ENCODE measurements at regions not wholly inside any gene's neighbourhood (a gene's known extent, or its start where the extent isn't known, plus 50 kb on each side); places are given as distances from the start of the nearest gene placed in this dataset.

DNA sequence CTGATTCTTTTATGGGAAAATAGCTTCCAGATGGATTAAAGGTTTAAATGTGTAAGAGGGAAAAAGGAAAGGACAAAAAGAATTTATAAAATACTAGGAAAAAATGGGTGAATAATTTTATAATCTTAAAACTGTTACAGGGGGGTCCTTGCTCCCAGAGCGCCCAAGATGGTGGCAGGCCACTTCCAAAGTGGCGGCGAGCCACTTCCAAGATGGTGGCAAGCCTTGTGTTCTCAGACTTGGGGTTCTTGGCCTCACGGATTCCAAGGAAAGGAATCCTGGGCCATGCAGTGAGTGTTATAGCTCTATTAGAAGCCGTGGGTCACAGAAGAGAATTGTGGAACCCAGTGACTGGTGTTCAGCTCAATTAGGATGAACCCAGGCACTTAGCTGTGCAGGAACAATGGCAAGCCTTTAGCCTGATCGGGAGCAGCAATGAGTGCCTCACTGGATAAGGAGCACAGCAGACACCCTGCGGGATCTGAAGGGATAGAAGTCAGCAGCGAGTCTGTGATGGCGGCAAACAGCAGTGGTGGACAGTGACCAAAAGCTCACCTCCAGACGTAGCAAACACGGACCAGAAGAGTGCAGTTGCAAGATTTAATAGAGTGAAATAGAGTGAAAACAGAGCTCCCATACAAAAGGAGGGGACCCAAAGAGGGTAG, 83.2 kb upstream of the SNCAIP start:
- H3K27ac ChIP-seq = no peak overlapping the region
- TF ChIP-seq, protein P1, sequence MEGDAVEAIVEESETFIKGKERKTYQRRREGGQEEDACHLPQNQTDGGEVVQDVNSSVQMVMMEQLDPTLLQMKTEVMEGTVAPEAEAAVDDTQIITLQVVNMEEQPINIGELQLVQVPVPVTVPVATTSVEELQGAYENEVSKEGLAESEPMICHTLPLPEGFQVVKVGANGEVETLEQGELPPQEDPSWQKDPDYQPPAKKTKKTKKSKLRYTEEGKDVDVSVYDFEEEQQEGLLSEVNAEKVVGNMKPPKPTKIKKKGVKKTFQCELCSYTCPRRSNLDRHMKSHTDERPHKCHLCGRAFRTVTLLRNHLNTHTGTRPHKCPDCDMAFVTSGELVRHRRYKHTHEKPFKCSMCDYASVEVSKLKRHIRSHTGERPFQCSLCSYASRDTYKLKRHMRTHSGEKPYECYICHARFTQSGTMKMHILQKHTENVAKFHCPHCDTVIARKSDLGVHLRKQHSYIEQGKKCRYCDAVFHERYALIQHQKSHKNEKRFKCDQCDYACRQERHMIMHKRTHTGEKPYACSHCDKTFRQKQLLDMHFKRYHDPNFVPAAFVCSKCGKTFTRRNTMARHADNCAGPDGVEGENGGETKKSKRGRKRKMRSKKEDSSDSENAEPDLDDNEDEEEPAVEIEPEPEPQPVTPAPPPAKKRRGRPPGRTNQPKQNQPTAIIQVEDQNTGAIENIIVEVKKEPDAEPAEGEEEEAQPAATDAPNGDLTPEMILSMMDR (conservative IDR thresholded peaks at IDR 0.05; ENCODE audit: low read depth) = no peak
- POLR2A ChIA-PET (ENCODE audit: low non-redundant PET) = no interaction called here
- CTCF ChIA-PET = no interaction called here
- no peak for DNase-seq (ENCODE audit: low spot score)

DNA sequence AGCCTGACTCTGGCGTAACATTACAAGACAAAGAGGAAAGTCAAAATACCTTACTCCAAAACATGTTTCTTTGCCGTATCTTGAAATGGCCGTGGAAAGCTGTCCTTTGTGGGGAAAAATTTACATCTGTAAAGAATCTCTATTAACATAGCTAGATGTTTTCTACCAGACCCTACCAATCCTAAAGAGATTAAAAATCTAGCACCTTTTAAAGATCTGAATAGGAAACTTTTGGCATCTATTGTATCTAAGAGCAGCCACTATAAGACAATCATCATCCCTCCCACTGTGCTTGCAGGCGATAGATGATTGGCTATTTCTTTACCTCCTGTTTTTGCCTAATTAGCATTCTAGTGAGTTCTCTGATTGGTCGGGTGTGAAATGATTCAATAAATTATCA, 82.5 kb upstream of the SNCAIP start:
- ChIA-PET CTCF (no interaction called here), POLR2A (ENCODE audit: low non-redundant PET) (no interaction called here)
- no peak for DNase-seq (ENCODE audit: low spot score)
- TF ChIP-seq, protein P1 (conservative IDR thresholded peaks at IDR 0.05; ENCODE audit: low read depth) = no peak
- no peak overlapping the region for H3K27ac ChIP-seq

DNA sequence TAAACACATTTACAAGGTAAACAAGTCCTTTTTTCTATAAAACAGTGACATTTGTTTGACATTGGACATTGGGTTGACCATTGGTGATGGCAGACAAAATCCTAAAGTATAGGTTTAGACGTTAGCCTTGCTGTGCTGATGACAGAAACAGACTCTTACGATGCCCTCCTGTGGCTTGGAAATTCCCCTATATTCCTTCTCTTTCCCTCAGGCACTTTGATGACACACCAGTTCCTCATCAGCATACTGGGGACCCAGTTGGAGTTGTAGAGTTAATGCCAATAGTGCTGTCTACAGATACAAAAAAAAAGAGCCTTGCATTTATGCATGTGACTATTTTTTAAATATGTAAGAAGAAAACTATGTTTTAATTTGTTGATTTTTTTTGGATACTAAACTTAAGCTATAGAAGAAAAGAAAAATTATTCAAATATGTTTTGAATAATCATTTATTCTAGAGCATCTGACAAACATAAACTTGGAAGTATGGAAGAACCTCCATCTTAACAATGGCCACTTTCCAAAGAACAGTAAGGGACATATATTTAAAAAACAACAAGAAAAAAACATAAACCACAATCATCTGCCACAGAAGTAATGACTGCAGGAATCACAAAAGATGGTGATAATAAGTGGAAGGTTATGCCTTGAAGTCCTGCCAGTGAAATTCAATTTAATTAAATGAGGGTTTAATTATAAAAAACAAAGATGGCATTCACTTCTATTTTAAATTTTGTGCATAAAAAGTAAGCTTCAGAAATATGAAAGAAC, 75.6 kb upstream of the SNCAIP start:
- no peak overlapping the region for H3K27ac ChIP-seq
- POLR2A ChIA-PET (ENCODE audit: low non-redundant PET) = no interaction called here
- CTCF ChIA-PET = interaction anchor here (0.6 to 0.8 kb wide), 3 partner anchors 32 to 41 kb away, joined by 3 to 4 read pairs (median 4); no protein-coding TSS in a partner anchor
- DNase-seq (ENCODE audit: low spot score) = peak; percentile 38
- TF ChIP-seq, protein P1 (conservative IDR thresholded peaks at IDR 0.05; ENCODE audit: low read depth) = no peak

DNA sequence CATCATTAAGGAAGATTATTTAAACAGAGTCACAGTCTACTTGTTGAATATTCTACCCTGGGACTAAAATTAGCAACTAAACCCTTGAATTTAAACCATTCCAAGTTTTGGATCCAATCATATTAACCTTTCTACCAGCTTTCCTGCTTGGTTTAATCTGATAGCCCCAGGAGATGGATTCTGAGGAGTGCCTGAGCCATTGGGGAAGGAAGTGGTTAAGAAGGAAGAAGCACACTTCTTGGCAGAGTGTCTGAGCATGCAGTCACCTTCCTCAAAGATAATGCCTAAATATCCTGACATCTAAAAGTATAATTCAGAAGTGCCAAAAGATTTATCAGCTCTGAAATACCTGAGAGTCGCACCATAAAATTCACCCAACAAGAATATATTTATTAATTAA, 74.1 kb upstream of the SNCAIP start:
- no peak overlapping the region for H3K27ac ChIP-seq
- DNase-seq (ENCODE audit: low spot score) = no peak
- ChIA-PET POLR2A (ENCODE audit: low non-redundant PET) (no interaction called here), CTCF (no interaction called here)
- TF ChIP-seq, protein P1 (conservative IDR thresholded peaks at IDR 0.05; ENCODE audit: low read depth) = no peak

DNA sequence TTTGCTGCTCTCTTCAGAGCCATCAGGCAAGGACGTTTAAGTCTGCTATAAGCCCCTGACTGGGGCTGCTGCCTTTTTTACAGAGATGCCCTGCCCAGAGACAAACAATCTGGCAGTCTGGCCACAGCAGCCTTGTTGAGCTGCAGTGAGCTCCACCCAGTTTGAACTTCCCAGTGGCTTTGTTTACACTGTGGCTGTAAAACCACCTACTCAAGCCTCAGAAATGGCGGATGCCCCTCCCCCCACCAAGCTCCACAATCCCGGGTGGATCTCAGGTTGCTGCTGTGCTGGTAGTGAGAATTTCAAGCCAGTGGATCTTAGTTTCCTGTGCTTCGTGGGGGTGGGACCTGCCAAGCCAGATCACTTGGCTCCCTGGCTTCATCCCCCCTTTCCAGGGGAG, 59.7 kb upstream of the SNCAIP start:
- TF ChIP-seq, protein P1 (conservative IDR thresholded peaks at IDR 0.05; ENCODE audit: low read depth) = no peak
- CTCF ChIA-PET = no interaction called here

DNA sequence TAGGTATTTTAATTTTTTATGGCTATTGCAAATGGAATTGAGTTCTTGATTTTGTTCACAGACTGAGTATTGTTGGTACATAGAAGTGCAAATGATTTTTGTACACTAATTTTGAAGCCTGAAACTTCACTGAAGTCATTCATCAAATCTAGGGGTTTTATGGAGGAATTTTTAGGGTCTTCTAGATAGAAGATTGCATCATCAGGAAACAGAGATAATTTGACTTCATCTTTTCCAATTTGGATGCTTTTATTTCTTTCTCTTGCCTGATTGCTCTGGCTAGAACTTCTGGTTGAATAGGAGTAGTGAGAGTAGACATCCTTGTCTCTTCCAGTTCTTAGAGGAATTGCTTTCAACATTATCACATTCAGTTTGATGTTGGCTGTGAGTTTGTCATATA, 58.2 kb upstream of the SNCAIP start:
- no peak overlapping the region for H3K27ac ChIP-seq
- ChIA-PET POLR2A (ENCODE audit: low non-redundant PET) (no interaction called here), CTCF (no interaction called here)
- TF ChIP-seq, protein P1 (conservative IDR thresholded peaks at IDR 0.05; ENCODE audit: low read depth) = no peak
- DNase-seq (ENCODE audit: low spot score) = no peak

More for the DNA sequence above, 59.7 kb upstream of the SNCAIP start:
- POLR2A ChIA-PET (ENCODE audit: low non-redundant PET) = no interaction called here
- DNase-seq (ENCODE audit: low spot score) = no peak
- no peak overlapping the region for H3K27ac ChIP-seq

Data from RWPE1 (cell line).